ENCODE measurements at regions not wholly inside any gene's neighbourhood (a gene's known extent, or its start where the extent isn't known, plus 50 kb on each side); places are given as distances from the start of the nearest gene placed in this dataset.
A peak's percentile ranks its signal among the peaks of the same experiment; 100 is the strongest.

- TF ChIP-seq PCBP2 (optimal IDR thresholded peaks at IDR 0.05; ENCODE audit: low read depth, low read length, poor library complexity, severe bottlenecking) (no peak), SKI (IDR thresholded peaks at IDR 0.05; ENCODE audit: partially characterized antibody) (peak; percentile 54), ZBTB8A (CRISPR knock-in tag; IDR thresholded peaks at IDR 0.05; ENCODE audit: borderline replicate concordance, low read depth) (no peak), EED (CRISPR knock-in tag; IDR thresholded peaks at IDR 0.05) (0 out of 2 replicates have a peak, but pooled peaks have one; percentile 42), GLI4 (CRISPR knock-in tag; IDR thresholded peaks at IDR 0.05; ENCODE audit: borderline replicate concordance) (no peak), DR1 (CRISPR knock-in tag; IDR thresholded peaks at IDR 0.05) (no peak), ZNF816 (CRISPR knock-in tag; IDR thresholded peaks at IDR 0.05; ENCODE audit: borderline replicate concordance) (no peak), RBM39 (IDR thresholded peaks at IDR 0.05; ENCODE audit: low read depth, low read length, poor library complexity, severe bottlenecking) (peak; percentile 64), FIP1L1 (IDR thresholded peaks at IDR 0.05; ENCODE audit: borderline replicate concordance, insufficient read depth, low read depth, low read length) (0 out of 2 replicates have a peak, but pooled peaks have one; percentile 60), ZNF839 (CRISPR knock-in tag; IDR thresholded peaks at IDR 0.05; ENCODE audit: borderline replicate concordance) (no peak), ZNF570 (CRISPR knock-in tag; IDR thresholded peaks at IDR 0.05; ENCODE audit: borderline replicate concordance) (no peak), ZNF350 (CRISPR knock-in tag; IDR thresholded peaks at IDR 0.05; ENCODE audit: borderline replicate concordance, low read depth) (peak; percentile 85; the same call in 1 of the 2 replicates), HOXA7 (CRISPR knock-in tag; IDR thresholded peaks at IDR 0.05) (no peak), RAD21 (CRISPR knock-in tag; IDR thresholded peaks at IDR 0.05) (peak; percentile 43; the same call in 1 of the 2 replicates), ZNF674 (CRISPR knock-in tag; IDR thresholded peaks at IDR 0.05; ENCODE audit: low read depth) (no peak), ZNF781 (CRISPR knock-in tag; IDR thresholded peaks at IDR 0.05; ENCODE audit: borderline replicate concordance, not compliant biosample characterization) (peak; percentile 29), PREB (CRISPR knock-in tag; IDR thresholded peaks at IDR 0.05) (no peak), HMGA1 (CRISPR knock-in tag; conservative IDR thresholded peaks at IDR 0.05) (no peak), ZFP90 (CRISPR knock-in tag; IDR thresholded peaks at IDR 0.05; ENCODE audit: borderline replicate concordance) (no peak), TIGD3 (CRISPR knock-in tag; IDR thresholded peaks at IDR 0.05; ENCODE audit: borderline replicate concordance) (no peak), ARID5B (CRISPR knock-in tag; IDR thresholded peaks at IDR 0.05) (peak; percentile 74; the same call in 1 of the 2 replicates), YEATS4 (CRISPR knock-in tag; IDR thresholded peaks at IDR 0.05; ENCODE audit: borderline replicate concordance) (peak; percentile 95)
Measured at GRCh38 chrX:73943693-73944562, 91.4 kb upstream of the XIST start (continued).
